Naive B cell (primary cell): ENCODE measurements at regions not wholly inside any gene's neighbourhood (a gene's known extent, or its start where the extent isn't known, plus 50 kb on each side); places are given as distances from the start of the nearest gene placed in this dataset.
A peak's percentile ranks its signal among the peaks of the same experiment; 100 is the strongest.

Experiments used
- ATAC-seq, 2 donors: fragments of 150-1000 bp; cut with Tn5 transposase; 2 replicates each; pipeline ENCODE4 v1.10.0; 2021; ENCODE audit warnings: low read depth in 2 of 2, mild to moderate bottlenecking in 2 of 2, moderate library complexity in 2 of 2
- DNase-seq: peaks from one replicate; pipeline ENCODE4 v3.0.0; 2022
- H3K27ac Mint-ChIP-seq, 6 donors: one replicate each; pipeline ENCODE4 v1.8.0; 2020 to 2022; ENCODE audit warnings: mild to moderate bottlenecking in 6 of 6, mixed read lengths in 6 of 6, moderate library complexity in 5 of 6, inconsistent platforms in 2 of 6
- H3K27me3 Mint-ChIP-seq, 3 donors: one replicate each; pipeline ENCODE4 v1.8.0; 2021 to 2022; ENCODE audit warnings: mixed read lengths in 3 of 3, mild to moderate bottlenecking in 1 of 3
- H3K36me3 Mint-ChIP-seq, 2 donors: one replicate each; pipeline ENCODE4 v1.8.0; 2020 to 2022; ENCODE audit warnings: mixed read lengths in 2 of 2, inconsistent platforms in 1 of 2, mild to moderate bottlenecking in 1 of 2
- H3K4me1 Mint-ChIP-seq, 3 donors: one replicate each; pipeline ENCODE4 v1.8.0; 2020 to 2022; ENCODE audit warnings: mixed read lengths in 3 of 3, inconsistent platforms in 1 of 3, mild to moderate bottlenecking in 1 of 3, moderate library complexity in 1 of 3
- H3K4me3 Mint-ChIP-seq, 8 donors: one replicate each; pipeline ENCODE4 v1.8.0; 2020 to 2022; ENCODE audit warnings: mild to moderate bottlenecking in 8 of 8, mixed read lengths in 8 of 8, moderate library complexity in 8 of 8, inconsistent platforms in 2 of 8
- H3K9me3 Mint-ChIP-seq, 7 donors: one replicate each; pipeline ENCODE4 v1.8.0; 2020 to 2022; ENCODE audit warnings: mixed read lengths in 7 of 7, mild to moderate bottlenecking in 5 of 7, inconsistent platforms in 2 of 7, moderate library complexity in 1 of 7

DNA sequence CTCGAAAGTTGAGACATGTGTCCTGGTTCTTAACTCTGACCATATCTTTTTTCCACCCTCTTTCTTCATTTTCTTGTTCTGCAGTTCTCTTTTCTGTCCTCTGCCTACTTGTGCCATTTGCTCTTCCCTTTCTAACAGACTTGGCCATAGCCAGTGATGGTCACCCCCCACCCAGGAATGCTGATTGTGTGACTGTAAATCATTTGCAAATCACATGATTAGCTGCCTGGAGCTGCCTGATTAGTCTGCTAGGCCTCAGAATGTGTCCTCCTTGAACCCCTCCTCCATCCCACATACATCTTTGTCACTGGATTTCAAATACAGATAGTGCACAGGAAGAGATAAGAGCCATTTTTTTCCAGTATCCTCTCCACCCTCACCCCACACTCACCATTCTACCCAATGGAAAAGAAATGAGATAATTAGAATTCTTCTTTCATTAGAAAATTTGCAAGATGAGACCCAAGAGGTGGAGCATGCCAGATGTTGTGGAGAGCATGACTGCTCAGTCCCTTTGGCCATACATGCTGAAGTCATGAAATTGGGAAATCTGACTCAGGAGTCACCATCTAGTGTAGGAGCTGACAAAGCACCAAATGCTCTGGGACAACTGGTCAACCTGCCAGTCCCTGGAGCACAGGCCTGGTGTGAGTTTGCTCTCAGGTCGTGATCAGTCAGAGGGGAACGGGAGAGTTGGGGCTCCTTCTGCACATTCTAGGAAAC is 538.2 kb downstream of the CCDC171 start:
- Mint-ChIP-seq H3K27ac (peak overlapping the region in 1 of 6 donors; percentile 17), H3K36me3 (peaks cover 0 to 7% of the 10 kb centered on the region in 2 donors)

DNA sequence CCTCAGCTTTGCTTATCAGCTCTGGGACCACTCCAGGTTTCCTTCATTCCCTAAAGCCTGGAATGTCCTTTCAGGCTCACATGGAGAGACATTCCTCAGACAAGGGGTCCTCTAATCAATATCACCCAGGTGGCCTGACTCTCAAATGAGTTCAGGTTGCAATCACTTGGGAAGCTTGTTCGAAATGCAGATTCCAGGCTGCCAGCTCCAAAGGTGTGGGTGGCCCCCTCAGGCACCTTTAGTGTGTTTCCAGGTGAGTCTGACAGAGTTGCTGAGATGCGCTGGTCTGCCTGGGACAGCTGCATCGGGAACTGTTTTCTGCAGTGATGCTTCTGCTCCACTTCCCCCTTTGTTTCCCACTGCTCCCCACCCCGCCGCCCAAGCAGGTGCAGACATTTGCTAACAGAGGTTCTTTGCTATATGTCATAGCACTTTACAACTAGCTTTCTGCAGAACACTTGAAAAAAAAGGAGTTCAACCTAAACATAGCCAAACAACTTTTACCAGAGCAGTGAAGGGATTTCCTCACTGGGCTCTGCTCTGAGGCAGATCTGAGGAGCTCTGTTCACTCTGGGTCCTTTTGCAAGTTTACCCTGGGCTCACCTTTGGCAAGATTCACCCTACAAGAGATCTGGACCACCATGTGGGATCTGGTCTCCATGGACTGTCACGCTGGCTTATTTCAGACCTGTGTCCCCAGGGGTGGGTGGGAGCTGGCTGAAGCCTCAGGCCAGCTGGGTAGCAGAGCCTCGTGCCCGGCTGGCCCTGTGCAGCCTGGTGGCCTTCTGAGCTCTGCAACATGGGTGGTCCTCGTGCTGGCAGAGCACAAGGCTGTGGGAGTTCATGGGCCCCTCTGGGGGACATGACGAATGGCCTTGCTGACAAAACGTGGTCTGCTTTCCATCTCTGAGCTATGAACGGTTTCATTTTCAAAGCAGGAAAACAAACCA is 539.6 kb downstream of the CCDC171 start:
- H3K27ac Mint-ChIP-seq = no peak overlapping the region
- no peak overlapping the region for H3K4me3 Mint-ChIP-seq
- no peak for ATAC-seq
- no peaks in the 10 kb centered on the region for H3K27me3 Mint-ChIP-seq
- H3K36me3 Mint-ChIP-seq = peaks cover 0 to 7% of the 10 kb centered on the region in 2 donors
- H3K9me3 Mint-ChIP-seq = peaks cover 4 to 30% (median 8%) of the 10 kb centered on the region in 7 donors
- DNase-seq = no peak
- H3K4me1 Mint-ChIP-seq = no peaks in the 10 kb centered on the region

More for the DNA sequence above, 538.2 kb downstream of the CCDC171 start:
- Mint-ChIP-seq H3K27me3 (no peaks in the 10 kb centered on the region), H3K4me1 (no peaks in the 10 kb centered on the region), H3K9me3 (peaks cover 4 to 33% (median 11%) of the 10 kb centered on the region in 7 donors), H3K4me3 (no peak overlapping the region)
- DNase-seq (no peak), ATAC-seq (no peak)

DNA sequence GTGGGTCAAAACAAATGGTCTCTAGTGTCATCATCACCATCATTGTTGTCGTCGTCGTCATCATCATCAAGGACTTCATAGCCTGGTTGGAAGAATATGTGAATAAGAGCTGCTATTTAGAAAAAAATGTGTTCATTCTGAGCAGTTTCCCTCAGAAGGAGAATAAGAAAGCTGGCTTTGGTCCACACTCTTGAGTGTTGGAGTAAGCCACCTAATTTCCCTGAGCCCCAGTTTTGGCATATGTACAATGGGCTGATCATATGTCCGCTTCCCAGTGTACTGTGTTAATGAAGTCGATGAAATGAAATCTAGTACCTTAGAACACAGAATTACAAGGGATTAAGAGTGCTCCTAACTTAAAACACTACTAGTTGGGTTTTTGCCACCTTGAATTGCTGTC is 545.5 kb downstream of the CCDC171 start:
- H3K27ac Mint-ChIP-seq = no peak overlapping the region
- H3K4me3 Mint-ChIP-seq = no peak overlapping the region
- no peak for ATAC-seq
- no peak for DNase-seq
- no peaks in the 10 kb centered on the region for H3K27me3 Mint-ChIP-seq
- H3K36me3 Mint-ChIP-seq = peaks cover 0 to 7% of the 10 kb centered on the region in 2 donors
- no peaks in the 10 kb centered on the region for H3K4me1 Mint-ChIP-seq
- peaks cover 3 to 14% (median 6%) of the 10 kb centered on the region in 7 donors for H3K9me3 Mint-ChIP-seq

DNA sequence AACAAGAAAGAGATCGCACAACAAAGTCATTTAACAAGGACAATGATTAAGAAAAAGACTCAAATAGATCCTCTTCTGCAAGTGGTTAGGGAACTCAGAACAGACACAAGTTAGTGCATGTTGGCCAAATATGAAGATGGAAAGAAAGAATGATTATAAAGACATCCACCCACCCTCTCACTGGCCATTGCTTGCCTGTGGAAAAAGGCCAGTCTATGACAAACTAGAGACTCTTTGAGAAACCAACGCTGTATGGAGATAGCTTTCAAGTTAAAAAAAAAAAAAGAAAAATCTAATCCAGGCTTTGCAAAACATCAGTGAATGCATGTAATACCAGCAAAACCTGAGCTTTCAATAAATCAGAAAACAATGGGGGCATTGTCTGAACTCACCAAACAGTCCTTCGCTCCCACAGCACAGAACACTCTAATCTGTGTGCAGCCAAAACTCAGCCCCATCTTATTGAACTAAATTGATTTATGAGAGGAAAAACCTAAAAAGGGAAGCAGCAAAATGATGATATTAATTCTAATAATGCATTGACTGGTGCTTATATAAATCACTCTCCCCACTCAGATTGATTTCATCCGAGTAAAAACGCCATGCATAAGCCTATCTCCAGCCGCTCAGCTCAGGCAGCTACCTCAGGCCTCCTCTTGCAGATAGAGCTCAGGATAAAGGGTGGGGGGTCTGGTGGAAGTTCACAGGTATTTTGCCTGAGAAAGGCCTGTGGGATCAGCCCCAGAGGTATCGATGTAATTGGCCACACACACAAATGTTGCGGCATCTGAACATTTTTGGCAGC is 547.1 kb downstream of the CCDC171 start:
- H3K36me3 Mint-ChIP-seq = peaks cover 0 to 7% of the 10 kb centered on the region in 2 donors

DNA sequence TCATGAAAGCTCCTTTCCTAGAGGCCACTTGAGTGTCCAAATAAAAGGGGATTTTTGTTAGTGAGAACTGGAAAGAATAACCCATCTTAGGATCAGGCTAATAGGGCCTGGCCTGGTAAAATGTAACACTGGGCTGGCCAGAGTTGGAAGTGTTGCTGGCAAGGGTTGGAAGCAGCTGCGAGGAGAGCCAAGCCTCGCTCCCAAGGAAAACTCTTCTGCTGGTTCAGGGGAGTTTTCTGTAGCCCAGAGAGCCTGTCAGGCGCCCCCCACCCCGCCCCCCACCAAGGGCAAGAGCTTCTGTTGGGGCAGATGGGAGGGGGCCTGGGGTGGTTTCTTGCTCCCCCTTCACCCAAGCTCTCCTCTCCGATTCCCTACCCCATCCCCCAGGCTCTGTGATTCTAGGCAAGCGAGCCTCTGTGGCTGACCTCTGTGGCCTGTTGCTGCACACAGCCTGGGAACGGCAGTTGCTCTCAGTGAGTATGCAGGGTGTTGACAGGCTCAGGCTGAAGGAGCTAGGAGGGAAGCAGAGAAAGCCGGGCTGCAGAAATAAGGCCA is 547.8 kb downstream of the CCDC171 start:
- peaks cover 0 to under 1% of the 10 kb centered on the region in 2 donors for H3K36me3 Mint-ChIP-seq
- no peak overlapping the region for H3K4me3 Mint-ChIP-seq
- no peaks in the 10 kb centered on the region for H3K27me3 Mint-ChIP-seq
- no peak for ATAC-seq
- no peak overlapping the region for H3K27ac Mint-ChIP-seq
- H3K9me3 Mint-ChIP-seq = peaks cover 0 to 8% (median 2%) of the 10 kb centered on the region in 7 donors
- no peaks in the 10 kb centered on the region for H3K4me1 Mint-ChIP-seq
- DNase-seq = no peak

More for the DNA sequence above, 547.1 kb downstream of the CCDC171 start:
- no peaks in the 10 kb centered on the region for H3K27me3 Mint-ChIP-seq
- H3K27ac Mint-ChIP-seq = no peak overlapping the region
- H3K4me1 Mint-ChIP-seq = no peaks in the 10 kb centered on the region
- peaks cover 3 to 13% (median 6%) of the 10 kb centered on the region in 7 donors for H3K9me3 Mint-ChIP-seq
- H3K4me3 Mint-ChIP-seq = no peak overlapping the region
- no peak for ATAC-seq
- DNase-seq = no peak

DNA sequence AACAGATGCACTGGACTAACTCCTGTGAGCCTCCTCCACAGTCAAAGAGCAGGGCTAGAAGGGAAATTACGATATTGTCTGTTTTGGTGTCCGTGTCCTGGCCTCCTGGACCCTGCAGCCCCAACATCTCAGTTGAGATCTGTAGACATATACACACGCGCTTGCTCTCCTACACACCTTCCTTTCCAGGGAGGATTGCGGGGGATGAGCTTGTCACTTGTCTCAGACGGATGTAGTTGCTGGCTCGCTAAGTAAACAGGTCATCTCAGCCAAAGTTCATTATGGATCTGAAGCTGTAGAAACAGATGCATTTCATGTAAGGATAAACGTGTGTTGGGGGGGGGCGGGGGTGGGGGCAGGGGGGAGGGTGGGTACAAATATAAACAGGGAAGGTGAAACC is 549.3 kb downstream of the CCDC171 start:
- no peaks in the 10 kb centered on the region for H3K4me1 Mint-ChIP-seq
- H3K27ac Mint-ChIP-seq = no peak overlapping the region
- H3K27me3 Mint-ChIP-seq = no peaks in the 10 kb centered on the region
- DNase-seq (no peak), ATAC-seq (no peak)
- H3K9me3 Mint-ChIP-seq = peaks cover 0 to 4% (median 2%) of the 10 kb centered on the region in 7 donors
- no peak overlapping the region for H3K4me3 Mint-ChIP-seq
- H3K36me3 Mint-ChIP-seq = no peaks in the 10 kb centered on the region

DNA sequence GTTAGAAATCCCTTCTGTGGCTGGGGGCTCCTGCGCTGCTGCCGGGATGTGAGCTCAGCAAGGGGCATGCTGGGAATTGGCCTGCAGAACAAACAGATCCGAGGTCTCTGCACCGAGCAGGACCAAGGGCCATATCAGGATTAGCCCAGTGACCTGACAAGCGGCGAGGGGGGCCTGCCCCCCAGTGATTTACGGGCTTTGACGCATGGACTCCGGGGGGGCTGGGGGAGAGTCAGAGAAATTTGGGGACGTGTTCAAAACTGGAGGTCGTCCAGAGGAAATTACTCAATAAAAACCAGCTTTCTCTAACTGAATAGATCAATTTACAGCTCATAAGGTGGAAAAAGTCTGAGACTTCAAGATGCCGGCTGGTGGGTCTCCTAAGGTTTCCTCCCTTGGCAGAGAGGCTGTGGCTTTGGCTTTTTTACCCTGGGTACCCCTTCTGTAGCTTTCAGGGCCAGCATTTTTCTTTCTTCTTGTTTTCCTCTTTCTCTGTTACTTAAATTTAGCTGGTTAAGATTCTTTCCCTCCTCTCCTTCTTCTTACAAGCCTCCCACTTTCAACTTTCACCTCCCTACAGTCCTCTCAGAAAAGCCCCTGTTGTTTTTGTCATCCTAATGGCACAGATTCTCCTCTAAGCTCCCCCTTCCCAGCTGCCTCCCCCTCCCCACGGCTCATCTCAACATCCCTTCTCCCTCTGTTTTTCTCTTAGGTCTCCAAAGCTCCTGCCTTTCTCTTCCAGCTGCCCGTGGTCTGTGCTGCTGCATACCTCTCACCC is 551.0 kb downstream of the CCDC171 start:
- no peak for ATAC-seq
- H3K27ac Mint-ChIP-seq = no peak overlapping the region

DNA sequence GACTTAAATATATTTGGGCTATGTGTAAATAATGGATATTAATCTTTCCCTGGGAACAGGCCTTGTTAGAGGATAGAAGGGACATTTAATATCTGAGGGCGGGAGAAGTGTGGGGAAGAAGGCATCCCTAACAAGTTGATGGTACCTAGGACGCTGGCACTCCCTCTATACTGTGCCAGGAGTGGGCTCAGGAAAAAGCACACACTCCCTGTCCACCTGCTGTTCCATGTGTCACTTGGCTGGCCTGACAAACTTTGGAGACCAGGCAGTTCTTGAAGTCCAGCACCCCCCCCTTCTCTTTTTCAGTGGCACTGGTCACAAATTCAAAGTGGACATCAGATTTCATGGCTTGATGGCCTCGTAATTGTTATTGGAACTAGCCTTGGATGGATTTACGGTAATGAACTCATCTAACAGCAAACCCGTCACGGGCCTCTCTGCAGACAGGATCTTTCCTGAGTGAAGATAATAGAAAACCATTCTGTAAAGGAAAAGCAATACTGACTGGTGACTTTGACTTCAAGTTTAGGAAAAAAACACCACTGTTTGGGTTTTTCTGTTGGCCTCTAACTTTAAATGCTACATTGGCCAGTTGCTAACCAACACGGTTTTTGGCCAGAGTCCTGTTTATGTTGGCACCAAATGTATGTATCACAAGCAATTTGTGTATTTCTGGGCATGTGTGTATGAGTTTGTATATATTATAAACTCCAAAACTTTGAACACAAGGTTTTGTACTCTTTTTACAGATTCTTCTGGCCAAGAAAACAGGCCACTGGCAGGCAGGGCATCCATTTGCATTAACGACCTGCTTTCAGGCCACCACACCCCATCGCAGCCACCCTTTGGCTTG is 552.6 kb downstream of the CCDC171 start:
- Mint-ChIP-seq H3K9me3 (peaks cover 0 to 5% (median under 1%) of the 10 kb centered on the region in 7 donors), H3K27me3 (no peaks in the 10 kb centered on the region), H3K27ac (no peak overlapping the region), H3K4me1 (no peaks in the 10 kb centered on the region), H3K4me3 (no peak overlapping the region), H3K36me3 (no peaks in the 10 kb centered on the region)
- DNase-seq (no peak), ATAC-seq (no peak)

More for the DNA sequence above, 551.0 kb downstream of the CCDC171 start:
- Mint-ChIP-seq H3K4me1 (no peaks in the 10 kb centered on the region), H3K9me3 (peaks cover 0 to 4% (median 2%) of the 10 kb centered on the region in 7 donors), H3K4me3 (no peak overlapping the region), H3K27me3 (no peaks in the 10 kb centered on the region), H3K36me3 (no peaks in the 10 kb centered on the region)
- no peak for DNase-seq

DNA sequence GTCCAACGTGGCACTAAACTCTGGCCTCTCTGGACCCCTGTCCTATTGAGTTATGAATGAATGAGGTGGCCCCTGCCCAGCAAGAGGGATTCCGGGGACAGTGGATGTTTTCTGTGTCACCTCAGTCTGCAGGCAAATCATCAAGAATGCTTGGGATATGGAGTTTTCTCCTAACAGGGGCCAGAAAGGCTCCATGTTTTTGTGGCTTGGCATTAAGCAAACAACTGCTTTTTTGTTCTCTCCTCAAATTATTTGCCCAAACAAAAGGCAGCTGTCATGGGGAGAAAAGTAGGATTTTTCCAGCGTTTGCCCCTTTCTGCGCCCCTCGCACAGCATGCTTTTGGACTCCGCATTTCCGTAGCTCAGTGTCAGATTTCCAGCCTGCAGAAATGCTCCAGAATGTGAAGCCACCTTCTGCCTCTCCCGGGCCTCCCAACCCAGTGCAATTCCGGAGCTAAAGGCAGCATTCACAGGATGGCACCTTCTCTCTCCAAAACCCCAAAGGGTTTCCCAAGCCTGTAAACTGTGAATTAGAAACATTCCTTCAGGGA is 553.3 kb downstream of the CCDC171 start:
- DNase-seq (no peak), ATAC-seq (no peak)
- Mint-ChIP-seq H3K4me1 (no peaks in the 10 kb centered on the region), H3K9me3 (peaks cover 0 to 9% (median 1%) of the 10 kb centered on the region in 7 donors), H3K36me3 (no peaks in the 10 kb centered on the region), H3K4me3 (no peak overlapping the region), H3K27me3 (no peaks in the 10 kb centered on the region), H3K27ac (no peak overlapping the region)

DNA sequence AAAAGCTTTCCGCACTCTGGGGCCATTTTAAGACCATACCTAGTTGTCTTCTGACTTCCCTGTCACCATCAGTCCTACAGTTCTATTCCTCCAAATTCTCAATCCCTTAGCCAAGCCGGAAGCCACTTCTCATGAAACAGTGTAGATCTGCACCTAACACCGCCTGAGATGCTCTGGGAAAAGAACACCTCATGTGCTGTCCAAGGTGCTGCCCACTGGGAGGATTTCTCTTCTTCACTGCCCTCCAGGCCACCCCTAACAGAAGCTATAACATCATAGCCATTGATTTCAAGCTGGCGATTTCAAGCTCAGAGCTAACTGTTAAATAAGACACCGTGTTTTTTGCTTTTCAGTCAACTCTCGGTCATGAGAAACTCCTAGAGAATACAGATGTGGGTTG is 559.3 kb downstream of the CCDC171 start:
- Mint-ChIP-seq H3K27ac (no peak overlapping the region), H3K9me3 (peaks cover 0 to 10% (median 0%) of the 10 kb centered on the region in 7 donors)

DNA sequence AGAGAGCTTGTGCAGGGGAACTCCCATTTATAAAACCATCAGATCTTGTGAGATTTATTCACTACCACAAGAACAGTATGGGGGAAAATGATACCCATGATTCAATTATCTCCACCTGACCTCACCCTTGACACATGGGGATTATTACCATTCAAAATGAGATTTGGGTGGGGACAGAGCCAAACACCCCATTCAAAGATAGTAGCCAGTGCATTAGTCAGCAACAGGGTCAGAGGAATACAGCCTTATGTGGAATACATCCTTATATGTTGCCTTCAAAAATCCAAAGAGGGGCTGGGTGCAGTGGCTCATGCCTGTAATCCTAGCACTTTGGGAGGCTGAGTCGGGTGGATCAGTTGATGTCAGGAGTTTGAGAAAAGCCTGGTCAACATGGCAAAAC is 563.2 kb downstream of the CCDC171 start:
- Mint-ChIP-seq H3K4me3 (no peak overlapping the region), H3K27me3 (peaks cover 0 to 4% (median 0%) of the 10 kb centered on the region in 3 donors), H3K9me3 (peaks cover 0 to 6% (median 0%) of the 10 kb centered on the region in 7 donors), H3K27ac (no peak overlapping the region), H3K36me3 (no peaks in the 10 kb centered on the region), H3K4me1 (no peaks in the 10 kb centered on the region)
- DNase-seq (no peak), ATAC-seq (no peak)

More for the DNA sequence above, 559.3 kb downstream of the CCDC171 start:
- Mint-ChIP-seq H3K4me3 (no peak overlapping the region), H3K36me3 (no peaks in the 10 kb centered on the region), H3K4me1 (no peaks in the 10 kb centered on the region), H3K27me3 (peaks cover 0 to 4% (median 0%) of the 10 kb centered on the region in 3 donors)
- ATAC-seq (no peak), DNase-seq (no peak)
